ENCODE measurements at regions not wholly inside any gene's neighbourhood (a gene's known extent, or its start where the extent isn't known, plus 50 kb on each side); places are given as distances from the start of the nearest gene placed in this dataset.

GRCh38 chr6:149128489-149129145 lies 188.9 kb upstream of the TAB2 start:
- TF ChIP-seq CTCF (IDR thresholded peaks at IDR 0.05; ENCODE audit: control extremely low read depth in 1 of 3, insufficient read depth in 1 of 3, low read depth in 1 of 3, low read length in 3 of 3), result no peak
- no peak for TF ChIP-seq POLR2AphosphoS5 (IDR thresholded peaks at IDR 0.05; ENCODE audit: low read depth, low read length)
- no peak for TF ChIP-seq ZNF274 (IDR thresholded peaks at IDR 0.05; ENCODE audit: borderline replicate concordance, extremely low read depth, low read length)
- TF ChIP-seq POU5F1 (IDR thresholded peaks at IDR 0.05; ENCODE audit: low read depth, low read length), result no peak
- TF ChIP-seq RFX5 (IDR thresholded peaks at IDR 0.05; ENCODE audit: borderline replicate concordance, low read depth, low read length), result no peak
- no peak for TF ChIP-seq JUN (IDR thresholded peaks at IDR 0.05; ENCODE audit: low read depth, low read length)
- no peak for TF ChIP-seq MAX (IDR thresholded peaks at IDR 0.05)
- no peak for TF ChIP-seq KDM1A (IDR thresholded peaks at IDR 0.05; ENCODE audit: borderline replicate concordance, low read length)
- TF ChIP-seq EZH2 (IDR thresholded peaks at IDR 0.05; ENCODE audit: low read depth, low read length, severe bottlenecking), result no peak
- TF ChIP-seq POLR2A (IDR thresholded peaks at IDR 0.05; ENCODE audit: control extremely low read depth in 1 of 2, low read depth in 2 of 2, low read length in 2 of 2), result no peak
- TF ChIP-seq EP300 (IDR thresholded peaks at IDR 0.05; ENCODE audit: borderline replicate concordance in 1 of 2, low read depth in 2 of 2, low read length in 2 of 2), result no peak
- TF ChIP-seq ATF3 (IDR thresholded peaks at IDR 0.05; ENCODE audit: insufficient read depth, low read depth, low read length), result no peak
- no peak for TF ChIP-seq GABPA (IDR thresholded peaks at IDR 0.05; ENCODE audit: borderline replicate concordance, insufficient read depth, low read length)
- TF ChIP-seq USF2 (IDR thresholded peaks at IDR 0.05; ENCODE audit: low read length), result no peak

Data from H1 (cell line).